Vagina (tissue), 2 donors: ENCODE measurements at regions not wholly inside any gene's neighbourhood (a gene's known extent, or its start where the extent isn't known, plus 50 kb on each side); places are given as distances from the start of the nearest gene placed in this dataset.

ENCODE experiments used
- DNase-seq, 2 donors: peaks; one replicate each; pipeline ENCODE4 v3.0.0-alpha.2; 2017; ENCODE audit errors: extremely low spot score in 2 of 2
- H3K27ac ChIP-seq: fragments of 200-600 bp; sonication (generic); one replicate; pipeline ENCODE4 v1.5.1; 2019
- H3K27me3 ChIP-seq: fragments of 200-600 bp; sonication (generic); one replicate; pipeline ENCODE4 v1.5.1; 2019
- H3K36me3 ChIP-seq, 2 donors: fragments of 200-600 bp; sonication (generic); one replicate each; pipeline ENCODE4 v1.5.1; 2017 to 2019
- H3K4me1 ChIP-seq: fragments of 200-600 bp; sonication (generic); one replicate; pipeline ENCODE4 v1.5.1; 2019
- H3K4me3 ChIP-seq, 2 donors: fragments of 200-600 bp; sonication (generic); 1 replicate in 1 of 2; 2 replicates in 1 of 2; pipeline ENCODE4 v1.5.1; 2016 to 2019
- H3K9me3 ChIP-seq: fragments of 200-600 bp; sonication (generic); one replicate; pipeline ENCODE4 v1.5.1; 2019
- CTCF ChIP-seq, 3 experiments: fragments of 450-650 bp in 2 of 3; fragments of 200-600 bp in 1 of 3; sonication (generic) in 1 of 3; IDR thresholded peaks; one replicate each; pipeline ENCODE4 v1.5.1; 2017 to 2019; ENCODE audit warnings: antibody characterized with exemption in 3 of 3, mild to moderate bottlenecking in 2 of 3, moderate library complexity in 2 of 3
- POLR2A ChIP-seq, 2 donors: fragments of 450-650 bp; IDR thresholded peaks; one replicate each; pipeline ENCODE4 v1.6.1; 2017; ENCODE audit warnings: antibody characterized with exemption in 2 of 2, mild to moderate bottlenecking in 2 of 2, moderate library complexity in 2 of 2
- POLR2AphosphoS5 ChIP-seq, 2 donors: sonication (generic); formaldehyde crosslinking; IDR thresholded peaks; one replicate each; pipeline ENCODE4 v1.9.0; 2017; ENCODE audit warnings: antibody characterized with exemption in 2 of 2, mild to moderate bottlenecking in 2 of 2, low read depth in 1 of 2; ENCODE audit not compliant: insufficient read depth in 1 of 2
- intact Hi-C: fragments of 100-400 bp; cut with DNase I; formaldehyde crosslinking; loops from one replicate; pipeline ENCODE4 v1.15.1; 2023

GRCh38 chr4:100034023-100034664 lies 84.1 kb upstream of the H2AZ1 start:
- DNase-seq, result no peak
- H3K4me3 ChIP-seq, result no peak overlapping the region
- H3K27ac ChIP-seq, result no peak overlapping the region
- H3K27me3 ChIP-seq, result no peaks in the 10 kb centered on the region
- no peaks in the 10 kb centered on the region for H3K36me3 ChIP-seq
- H3K9me3 ChIP-seq, result no peaks in the 10 kb centered on the region
- intact Hi-C loops, result no loop called here
- no peaks in the 10 kb centered on the region for H3K4me1 ChIP-seq
- TF ChIP-seq POLR2AphosphoS5 (IDR thresholded peaks at IDR 0.05; ENCODE audit: insufficient read depth in 1 of 2, low read depth in 1 of 2) (no peak), POLR2A (IDR thresholded peaks at IDR 0.05) (no peak), CTCF (IDR thresholded peaks at IDR 0.05) (no peak)

DNA sequence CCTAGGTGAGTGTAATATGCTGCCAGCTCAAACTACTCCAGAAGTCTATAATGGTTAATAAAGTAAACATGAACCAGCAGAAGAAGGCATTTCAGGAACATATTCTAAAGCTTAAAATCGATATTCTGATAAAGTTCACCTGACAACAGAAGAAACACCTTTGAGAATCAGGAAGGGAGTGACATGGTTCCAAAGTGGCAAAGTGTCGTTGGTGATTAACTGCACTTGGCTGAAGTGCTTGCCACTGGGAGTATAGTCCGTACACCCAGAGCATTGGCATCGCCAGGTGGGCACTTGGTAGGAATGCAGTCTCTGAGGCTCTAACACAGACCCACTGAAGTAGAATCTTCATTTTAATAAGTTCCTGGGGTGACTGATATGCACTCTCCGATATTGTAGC lies 76.0 kb upstream of the H2AZ1 start:
- no peaks in the 10 kb centered on the region for H3K36me3 ChIP-seq
- no peaks in the 10 kb centered on the region for H3K4me1 ChIP-seq
- H3K27ac ChIP-seq, result no peak overlapping the region

DNA sequence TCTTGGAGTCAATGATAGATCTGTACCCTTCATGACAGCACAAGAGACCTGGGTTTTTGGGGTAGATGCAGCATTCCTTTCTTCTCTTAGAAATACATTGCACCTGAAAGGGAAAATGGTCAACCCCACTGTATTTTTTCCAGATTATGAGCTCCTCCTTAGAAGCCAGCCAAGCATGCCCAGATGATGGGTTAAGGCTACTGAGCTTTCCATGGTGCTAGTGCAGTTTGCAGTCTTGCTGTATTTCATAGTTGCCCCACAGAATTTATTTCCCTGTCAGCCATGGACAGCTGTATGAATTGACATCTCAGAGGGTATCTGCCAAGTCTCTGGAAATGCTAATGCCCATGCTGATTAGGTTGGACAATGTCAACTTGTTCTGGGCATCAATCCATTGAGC lies 73.7 kb upstream of the H2AZ1 start:
- H3K27me3 ChIP-seq, result no peaks in the 10 kb centered on the region
- no peaks in the 10 kb centered on the region for H3K9me3 ChIP-seq
- intact Hi-C loops, result no loop called here
- TF ChIP-seq CTCF (IDR thresholded peaks at IDR 0.05) (no peak), POLR2AphosphoS5 (IDR thresholded peaks at IDR 0.05; ENCODE audit: insufficient read depth in 1 of 2, low read depth in 1 of 2) (no peak), POLR2A (IDR thresholded peaks at IDR 0.05) (no peak)
- H3K4me1 ChIP-seq, result no peaks in the 10 kb centered on the region
- H3K4me3 ChIP-seq, result no peak overlapping the region
- no peaks in the 10 kb centered on the region for H3K36me3 ChIP-seq
- no peak overlapping the region for H3K27ac ChIP-seq
- DNase-seq, result no peak

More for the DNA sequence above, 76.0 kb upstream of the H2AZ1 start:
- TF ChIP-seq POLR2A (IDR thresholded peaks at IDR 0.05), result no peak
- TF ChIP-seq POLR2AphosphoS5 (IDR thresholded peaks at IDR 0.05; ENCODE audit: insufficient read depth in 1 of 2, low read depth in 1 of 2), result no peak
- no peak for TF ChIP-seq CTCF (IDR thresholded peaks at IDR 0.05)
- Histone ChIP-seq H3K4me3 (no peak overlapping the region), H3K9me3 (no peaks in the 10 kb centered on the region), H3K27me3 (no peaks in the 10 kb centered on the region)
- no peak for DNase-seq
- intact Hi-C loops, result no loop called here

- H3K36me3 ChIP-seq, result no peaks in the 10 kb centered on the region
- no peak for TF ChIP-seq POLR2AphosphoS5 (IDR thresholded peaks at IDR 0.05; ENCODE audit: insufficient read depth in 1 of 2, low read depth in 1 of 2)
- no peak for TF ChIP-seq CTCF (IDR thresholded peaks at IDR 0.05)
- TF ChIP-seq POLR2A (IDR thresholded peaks at IDR 0.05), result no peak
Measured at GRCh38 chr4:100022792-100023222, 72.7 kb upstream of the H2AZ1 start.

DNA sequence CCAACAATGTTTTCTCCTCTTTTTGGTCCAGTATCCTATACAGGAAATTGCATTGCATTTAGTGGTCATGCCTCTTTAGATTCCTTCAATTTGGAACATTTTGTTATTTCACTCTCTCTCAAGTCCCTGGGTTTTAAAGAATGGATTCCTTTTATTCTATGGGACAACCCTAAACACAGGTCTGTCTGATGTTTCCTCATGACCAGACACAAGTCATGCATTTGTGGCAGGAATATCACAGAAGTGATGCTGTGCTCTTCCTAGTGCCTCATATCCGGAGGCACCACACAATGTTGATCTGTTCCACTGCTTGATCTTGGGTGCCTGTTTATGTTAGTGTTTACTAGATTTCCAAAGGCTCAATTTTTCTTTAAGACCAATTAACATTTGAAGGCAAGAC lies 69.7 kb upstream of the H2AZ1 start:
- no peaks in the 10 kb centered on the region for H3K27me3 ChIP-seq
- no peak overlapping the region for H3K4me3 ChIP-seq
- H3K36me3 ChIP-seq, result no peaks in the 10 kb centered on the region
- no peak for TF ChIP-seq CTCF (IDR thresholded peaks at IDR 0.05)
- no peak for TF ChIP-seq POLR2A (IDR thresholded peaks at IDR 0.05)
- no peak for TF ChIP-seq POLR2AphosphoS5 (IDR thresholded peaks at IDR 0.05; ENCODE audit: insufficient read depth in 1 of 2, low read depth in 1 of 2)
- DNase-seq, result no peak
- no peaks in the 10 kb centered on the region for H3K9me3 ChIP-seq
- H3K27ac ChIP-seq, result no peak overlapping the region
- H3K4me1 ChIP-seq, result no peaks in the 10 kb centered on the region
- intact Hi-C loops, result no loop called here

More at GRCh38 chr4:100022792-100023222, 72.7 kb upstream of the H2AZ1 start:
- H3K9me3 ChIP-seq, result no peaks in the 10 kb centered on the region
- DNase-seq, result no peak
- H3K27me3 ChIP-seq, result no peaks in the 10 kb centered on the region
- intact Hi-C loops, result no loop called here
- no peaks in the 10 kb centered on the region for H3K4me1 ChIP-seq
- no peak overlapping the region for H3K27ac ChIP-seq
- H3K4me3 ChIP-seq, result no peak overlapping the region
